ENCODE measurements at regions not wholly inside any gene's neighbourhood (a gene's known extent, or its start where the extent isn't known, plus 50 kb on each side); places are given as distances from the start of the nearest gene placed in this dataset.

DNA sequence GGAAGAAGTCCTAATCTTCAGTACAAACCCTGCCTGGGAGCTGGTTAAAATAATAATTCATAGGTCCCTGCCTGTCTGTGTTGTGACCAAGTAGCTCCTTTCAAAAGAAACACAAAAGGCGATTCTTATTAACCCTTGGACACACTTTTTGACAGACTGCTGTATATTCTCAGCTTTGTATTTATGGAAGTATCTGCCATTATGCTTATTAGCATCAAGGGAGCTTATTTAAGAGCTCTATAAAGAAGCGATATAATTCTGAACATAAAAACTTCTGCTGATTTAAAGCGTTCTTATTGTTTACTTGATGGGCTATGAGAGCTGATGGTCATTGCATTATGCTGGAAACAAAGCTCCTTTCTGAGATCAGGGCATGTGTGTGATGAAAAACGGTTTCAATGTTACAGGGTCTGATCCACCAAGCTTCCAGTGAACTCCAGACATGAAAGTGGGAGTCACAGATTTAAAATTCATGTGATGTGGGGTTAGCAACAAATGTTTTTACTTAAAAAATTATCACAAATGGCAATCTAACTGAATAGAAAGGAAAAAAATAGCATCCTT is 181.8 kb upstream of the PDE10A start:
- H3K27me3 ChIP-seq, result peaks cover 16% of the 10 kb centered on the region
- no peak overlapping the region for H3K27ac ChIP-seq
- DNase-seq (ENCODE audit: low spot score in 2 of 2), result no peak
- TF ChIP-seq POLR2AphosphoS5 (IDR thresholded peaks at IDR 0.05), result no peak
- TF ChIP-seq POLR2A (IDR thresholded peaks at IDR 0.05), result no peak
- TF ChIP-seq, protein P1, sequence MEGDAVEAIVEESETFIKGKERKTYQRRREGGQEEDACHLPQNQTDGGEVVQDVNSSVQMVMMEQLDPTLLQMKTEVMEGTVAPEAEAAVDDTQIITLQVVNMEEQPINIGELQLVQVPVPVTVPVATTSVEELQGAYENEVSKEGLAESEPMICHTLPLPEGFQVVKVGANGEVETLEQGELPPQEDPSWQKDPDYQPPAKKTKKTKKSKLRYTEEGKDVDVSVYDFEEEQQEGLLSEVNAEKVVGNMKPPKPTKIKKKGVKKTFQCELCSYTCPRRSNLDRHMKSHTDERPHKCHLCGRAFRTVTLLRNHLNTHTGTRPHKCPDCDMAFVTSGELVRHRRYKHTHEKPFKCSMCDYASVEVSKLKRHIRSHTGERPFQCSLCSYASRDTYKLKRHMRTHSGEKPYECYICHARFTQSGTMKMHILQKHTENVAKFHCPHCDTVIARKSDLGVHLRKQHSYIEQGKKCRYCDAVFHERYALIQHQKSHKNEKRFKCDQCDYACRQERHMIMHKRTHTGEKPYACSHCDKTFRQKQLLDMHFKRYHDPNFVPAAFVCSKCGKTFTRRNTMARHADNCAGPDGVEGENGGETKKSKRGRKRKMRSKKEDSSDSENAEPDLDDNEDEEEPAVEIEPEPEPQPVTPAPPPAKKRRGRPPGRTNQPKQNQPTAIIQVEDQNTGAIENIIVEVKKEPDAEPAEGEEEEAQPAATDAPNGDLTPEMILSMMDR (IDR thresholded peaks at IDR 0.05), result no peak
- TF ChIP-seq EP300 (IDR thresholded peaks at IDR 0.05), result no peak
- no peaks in the 10 kb centered on the region for H3K9me3 ChIP-seq
- H3K4me3 ChIP-seq, result no peak overlapping the region
- whole genome bisulfite sequencing, result 89% methylated on average over 4 of the region's 4 CpGs
- peaks cover 17% of the 10 kb centered on the region for H3K4me1 ChIP-seq
- no peaks in the 10 kb centered on the region for H3K36me3 ChIP-seq

DNA sequence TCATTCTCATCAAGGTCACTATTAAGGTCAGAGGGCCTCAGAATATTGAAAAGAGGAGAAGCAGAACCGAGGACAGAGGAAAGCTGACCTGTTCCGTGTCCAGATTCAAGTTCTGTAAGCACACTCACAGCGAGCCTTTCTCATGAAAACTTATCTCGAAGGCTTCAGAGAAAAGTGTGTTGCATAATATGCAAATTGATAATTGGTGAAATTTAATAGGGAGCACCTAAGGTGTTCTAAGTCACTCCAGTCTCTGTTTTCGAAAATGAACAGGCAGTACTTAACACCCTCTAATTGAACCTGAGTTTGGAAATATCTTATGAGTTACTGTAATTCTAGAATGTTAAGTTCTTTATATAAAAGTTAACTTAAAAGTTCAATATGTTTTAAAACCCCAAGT is 181.2 kb upstream of the PDE10A start:
- no peak overlapping the region for H3K27ac ChIP-seq
- H3K4me3 ChIP-seq, result no peak overlapping the region
- H3K9me3 ChIP-seq, result no peaks in the 10 kb centered on the region
- DNase-seq (ENCODE audit: low spot score in 2 of 2), result no peak
- TF ChIP-seq POLR2A (IDR thresholded peaks at IDR 0.05), result no peak
- no peak for TF ChIP-seq POLR2AphosphoS5 (IDR thresholded peaks at IDR 0.05)
- TF ChIP-seq EP300 (IDR thresholded peaks at IDR 0.05), result no peak
- TF ChIP-seq, protein P1 (IDR thresholded peaks at IDR 0.05), result no peak
- peaks cover 16% of the 10 kb centered on the region for H3K27me3 ChIP-seq
- H3K4me1 ChIP-seq, result peaks cover 16% of the 10 kb centered on the region
- H3K36me3 ChIP-seq, result no peaks in the 10 kb centered on the region
- 77% methylated on average over 5 of the region's 5 CpGs for WGBS

DNA sequence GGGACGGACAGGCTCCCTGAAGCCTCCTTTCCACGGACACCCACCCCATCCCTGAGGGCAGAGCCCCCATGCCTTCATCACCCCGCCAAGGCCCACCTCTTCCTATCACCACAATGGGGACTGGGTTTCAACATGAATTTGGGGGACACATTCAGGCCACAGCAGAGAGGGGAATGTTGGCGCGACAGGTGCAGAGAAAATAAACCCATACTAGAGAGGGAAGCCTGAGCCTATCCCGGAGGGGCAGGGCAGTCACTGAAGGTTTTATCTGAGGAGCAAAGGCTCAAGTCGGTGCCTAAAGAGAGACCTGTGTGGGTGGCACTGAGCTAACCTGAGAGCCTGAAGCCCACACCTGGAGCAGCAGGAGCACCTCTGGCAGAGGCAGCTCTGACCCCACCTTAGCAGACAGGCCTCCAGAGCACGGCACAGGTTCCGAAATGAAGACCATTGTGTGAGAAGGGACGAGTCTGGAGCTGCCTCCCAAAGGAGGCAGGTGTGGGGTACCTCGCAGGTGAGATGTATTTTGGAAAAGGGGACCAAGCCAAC is 180.6 kb upstream of the PDE10A start:
- peaks cover 16% of the 10 kb centered on the region for H3K4me1 ChIP-seq
- peaks cover 16% of the 10 kb centered on the region for H3K27me3 ChIP-seq
- DNase-seq (ENCODE audit: low spot score in 2 of 2), result no peak
- no peak for TF ChIP-seq POLR2AphosphoS5 (IDR thresholded peaks at IDR 0.05)
- no peak for TF ChIP-seq EP300 (IDR thresholded peaks at IDR 0.05)
- TF ChIP-seq, protein P1 (IDR thresholded peaks at IDR 0.05), result no peak
- no peak for TF ChIP-seq POLR2A (IDR thresholded peaks at IDR 0.05)
- H3K27ac ChIP-seq, result no peak overlapping the region
- 91% methylated on average over 11 of the region's 11 CpGs for WGBS
- H3K36me3 ChIP-seq, result no peaks in the 10 kb centered on the region
- no peak overlapping the region for H3K4me3 ChIP-seq
- no peaks in the 10 kb centered on the region for H3K9me3 ChIP-seq

DNA sequence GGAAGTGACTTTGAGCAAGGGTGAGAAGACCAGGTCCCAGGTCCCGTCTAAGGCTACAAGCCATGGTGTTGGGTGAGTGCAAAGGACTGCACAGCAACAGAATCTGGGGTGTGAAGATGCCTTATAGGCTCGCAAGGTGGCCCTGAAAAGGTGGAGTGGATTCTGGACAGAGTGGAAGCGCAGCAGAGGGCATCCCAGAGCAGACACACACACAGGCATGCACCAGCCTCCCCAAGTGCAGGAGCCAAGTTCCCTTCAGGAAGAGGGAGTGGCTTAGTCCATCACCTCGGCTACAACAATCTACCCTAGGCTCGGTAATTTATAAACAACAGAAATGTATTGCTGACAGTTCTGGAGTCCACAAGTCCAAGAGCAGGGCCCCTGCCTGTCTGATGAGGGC is 180.1 kb upstream of the PDE10A start:
- Histone ChIP-seq H3K27ac (no peak overlapping the region), H3K4me1 (peaks cover 16% of the 10 kb centered on the region), H3K27me3 (peaks cover 16% of the 10 kb centered on the region), H3K4me3 (no peak overlapping the region), H3K36me3 (no peaks in the 10 kb centered on the region), H3K9me3 (no peaks in the 10 kb centered on the region)
- no peak for DNase-seq (ENCODE audit: low spot score in 2 of 2)
- 51% methylated on average over 5 of the region's 5 CpGs for WGBS
- TF ChIP-seq, protein P1 (IDR thresholded peaks at IDR 0.05), result no peak
- no peak for TF ChIP-seq POLR2AphosphoS5 (IDR thresholded peaks at IDR 0.05)
- TF ChIP-seq POLR2A (IDR thresholded peaks at IDR 0.05), result no peak
- TF ChIP-seq EP300 (IDR thresholded peaks at IDR 0.05), result no peak

DNA sequence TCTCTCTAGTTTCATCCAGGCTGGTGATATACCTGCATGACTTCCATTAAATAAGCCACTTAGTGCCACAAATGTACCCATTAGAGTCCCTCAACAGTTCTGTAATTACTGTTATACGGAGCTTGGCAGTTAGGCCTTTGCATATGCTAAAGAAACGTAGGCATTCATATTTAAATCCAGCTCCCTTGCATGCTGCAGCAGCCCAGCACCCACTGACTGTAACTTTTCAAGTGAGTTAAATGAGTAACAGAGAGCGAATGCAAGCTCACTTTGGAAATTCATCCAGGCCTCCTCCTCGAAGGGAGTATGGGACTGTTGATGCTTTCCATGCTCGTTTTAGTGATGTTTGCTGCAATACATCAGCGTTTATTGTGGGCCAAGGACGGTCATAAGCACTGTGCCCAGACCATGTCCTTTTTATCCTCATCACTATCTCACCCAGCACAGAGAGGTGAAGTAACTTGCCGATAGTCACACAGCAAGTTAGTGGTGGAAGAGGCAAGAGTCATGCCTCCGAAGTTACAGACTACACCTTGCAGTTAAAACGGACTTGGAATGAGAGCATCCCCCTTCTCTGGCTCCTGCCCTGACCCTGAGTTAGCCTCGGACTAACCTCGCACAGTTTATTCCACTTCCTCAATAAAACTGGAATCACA is 179.4 kb upstream of the PDE10A start:
- TF ChIP-seq POLR2AphosphoS5 (IDR thresholded peaks at IDR 0.05), result no peak
- no peak for TF ChIP-seq EP300 (IDR thresholded peaks at IDR 0.05)
- no peak for TF ChIP-seq POLR2A (IDR thresholded peaks at IDR 0.05)
- H3K4me1 ChIP-seq, result peaks cover 16% of the 10 kb centered on the region
- H3K9me3 ChIP-seq, result no peaks in the 10 kb centered on the region
- H3K4me3 ChIP-seq, result no peak overlapping the region
- 73% methylated on average over 12 of the region's 12 CpGs for WGBS
- H3K36me3 ChIP-seq, result no peaks in the 10 kb centered on the region
- no peak overlapping the region for H3K27ac ChIP-seq
- peaks cover 16% of the 10 kb centered on the region for H3K27me3 ChIP-seq
- DNase-seq (ENCODE audit: low spot score in 2 of 2), result no peak
